ENCODE measurements at regions not wholly inside any gene's neighbourhood (a gene's known extent, or its start where the extent isn't known, plus 50 kb on each side); places are given as distances from the start of the nearest gene placed in this dataset.

DNA sequence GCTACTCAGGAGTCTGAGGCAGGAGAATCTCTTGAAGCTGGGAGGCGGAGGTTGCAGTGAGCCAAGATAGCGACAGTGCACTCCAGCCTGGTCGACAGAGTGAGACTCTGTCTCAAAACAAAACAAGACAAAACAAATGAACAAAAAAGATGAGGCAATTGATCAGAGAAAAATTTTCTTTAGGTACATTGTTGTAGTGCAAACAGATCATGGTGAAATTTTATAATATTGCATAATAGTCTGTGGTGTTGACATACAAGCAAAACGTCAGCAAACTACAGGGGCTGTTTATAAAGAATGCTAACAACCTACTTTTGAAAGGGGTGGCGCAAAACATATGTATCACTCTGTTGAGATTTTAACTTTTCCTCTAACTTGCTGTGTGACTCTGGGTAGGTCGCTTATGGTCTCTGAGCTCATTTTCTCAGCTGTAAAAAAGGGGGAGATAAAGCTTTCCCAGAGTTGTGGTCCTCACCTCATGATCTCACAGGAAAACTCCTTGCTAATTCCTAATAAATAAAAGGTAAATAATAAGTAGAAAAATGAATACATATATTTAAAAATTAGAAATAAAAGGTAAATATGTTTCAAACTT is 64.8 kb upstream of the NUP160 start:
- H4K5ac ChIP-seq (ENCODE audit: insufficient read length, low read depth, low read length) = no peak overlapping the region
- no peak overlapping the region for H2BK20ac ChIP-seq (ENCODE audit: low read depth, low read length, poor library complexity, severe bottlenecking)
- TF ChIP-seq, protein P1, sequence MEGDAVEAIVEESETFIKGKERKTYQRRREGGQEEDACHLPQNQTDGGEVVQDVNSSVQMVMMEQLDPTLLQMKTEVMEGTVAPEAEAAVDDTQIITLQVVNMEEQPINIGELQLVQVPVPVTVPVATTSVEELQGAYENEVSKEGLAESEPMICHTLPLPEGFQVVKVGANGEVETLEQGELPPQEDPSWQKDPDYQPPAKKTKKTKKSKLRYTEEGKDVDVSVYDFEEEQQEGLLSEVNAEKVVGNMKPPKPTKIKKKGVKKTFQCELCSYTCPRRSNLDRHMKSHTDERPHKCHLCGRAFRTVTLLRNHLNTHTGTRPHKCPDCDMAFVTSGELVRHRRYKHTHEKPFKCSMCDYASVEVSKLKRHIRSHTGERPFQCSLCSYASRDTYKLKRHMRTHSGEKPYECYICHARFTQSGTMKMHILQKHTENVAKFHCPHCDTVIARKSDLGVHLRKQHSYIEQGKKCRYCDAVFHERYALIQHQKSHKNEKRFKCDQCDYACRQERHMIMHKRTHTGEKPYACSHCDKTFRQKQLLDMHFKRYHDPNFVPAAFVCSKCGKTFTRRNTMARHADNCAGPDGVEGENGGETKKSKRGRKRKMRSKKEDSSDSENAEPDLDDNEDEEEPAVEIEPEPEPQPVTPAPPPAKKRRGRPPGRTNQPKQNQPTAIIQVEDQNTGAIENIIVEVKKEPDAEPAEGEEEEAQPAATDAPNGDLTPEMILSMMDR (conservative IDR thresholded peaks at IDR 0.05) = no peak
- H3K79me2 ChIP-seq (ENCODE audit: insufficient read depth, low read length) = no peaks in the 10 kb centered on the region
- H3K9ac ChIP-seq (ENCODE audit: extremely low read depth, insufficient read length, low read length) = no peak overlapping the region
- H2BK5ac ChIP-seq (ENCODE audit: insufficient read length, low read length) = no peak overlapping the region
- no peak overlapping the region for H4K8ac ChIP-seq (replicated peaks; ENCODE audit: insufficient read length, low read depth, low read length)
- H2BK15ac ChIP-seq (ENCODE audit: low read depth, low read length) = no peak overlapping the region
- H2AFZ ChIP-seq (ENCODE audit: low read length) = no peak overlapping the region
- no peaks in the 10 kb centered on the region for H4K20me1 ChIP-seq (ENCODE audit: control insufficient read depth, insufficient read depth, insufficient read length)
- no CpG with 5 or more reads among the region's 6 CpGs for WGBS (ENCODE audit: extremely low coverage, insufficient read length, low lambda C conversion rate)
- Mint-ChIP-seq H3K4me3 (no peak overlapping the region), H3K9me3 (no peaks in the 10 kb centered on the region), H3K4me1 (peaks cover 15 to 24% of the 10 kb centered on the region in 2 experiments), H3K36me3 (ENCODE audit: insufficient read depth in 1 of 3, low read depth in 3 of 3) (no peaks in the 10 kb centered on the region), H3K27ac (no peak overlapping the region; a peak in 1 of 7 replicates), H3K27me3 (ENCODE audit: low read depth) (no peaks in the 10 kb centered on the region; the same call in 1 of the 2 replicates)
- no peak for DNase-seq
- H3K56ac ChIP-seq (ENCODE audit: insufficient read length, low read depth, low read length) = no peak overlapping the region
- no peaks in the 10 kb centered on the region for H3K4me1 ChIP-seq (ENCODE audit: insufficient read depth, low read length)
- H3K23me2 ChIP-seq (ENCODE audit: insufficient read length, low read depth, low read length, poor library complexity, severe bottlenecking) = no peaks in the 10 kb centered on the region
- no peak overlapping the region for H3K18ac ChIP-seq (ENCODE audit: insufficient read length, low read depth, low read length)
- H3K27ac ChIP-seq (ENCODE audit: insufficient read length, low read depth, low read length) = no peak overlapping the region
- no peak overlapping the region for H2BK120ac ChIP-seq (ENCODE audit: low read depth, low read length, poor library complexity, severe bottlenecking)
- H3K14ac ChIP-seq (ENCODE audit: insufficient read depth, low read length) = no peak overlapping the region
- no peaks in the 10 kb centered on the region for H3K9me3 ChIP-seq (ENCODE audit: control insufficient read depth, low read depth, low read length)
- H3K4me2 ChIP-seq (ENCODE audit: insufficient read depth, insufficient read length, low read length) = no peak overlapping the region
- no peak overlapping the region for H3K4ac ChIP-seq (ENCODE audit: low read depth, low read length)
- no peaks in the 10 kb centered on the region for H3K27me3 ChIP-seq (ENCODE audit: insufficient read depth, low read length)
- no peak overlapping the region for H2BK12ac ChIP-seq (ENCODE audit: insufficient read length, low read depth, low read length)
- H2AK5ac ChIP-seq (ENCODE audit: insufficient read length, low read length) = no peak overlapping the region
- no peaks in the 10 kb centered on the region for H3K79me1 ChIP-seq (ENCODE audit: insufficient read depth, low read depth, low read length, poor library complexity, severe bottlenecking)
- no peak overlapping the region for H3T11ph ChIP-seq (ENCODE audit: low read length)
- no peak overlapping the region for H3K23ac ChIP-seq (ENCODE audit: insufficient read length, low read depth, low read length)
- no peak overlapping the region for H4K91ac ChIP-seq (ENCODE audit: insufficient read length, low read depth, low read length)

Data from H9 (cell line).